HTR-8/SVneo (cell line): ENCODE measurements at regions not wholly inside any gene's neighbourhood (a gene's known extent, or its start where the extent isn't known, plus 50 kb on each side); places are given as distances from the start of the nearest gene placed in this dataset.
A peak's percentile ranks its signal among the peaks of the same experiment; 100 is the strongest.
"Not testable (repeated sequence)": the region's sequence is repeated elsewhere in the genome, so short reads cannot be mapped to it uniquely, and the experiment has no call there.

Experiments used
- DNase-seq: peaks from one replicate; pipeline ENCODE4 v3.0.0; 2011; ENCODE audit warnings: low spot score, mixed read lengths; ENCODE audit not compliant: insufficient read length
- FAIRE-seq: peaks from 2 replicates; lab custom pipeline; 2011; peaks lifted over from hg19 to GRCh38; lab: Jason Lieb, UNC

DNA sequence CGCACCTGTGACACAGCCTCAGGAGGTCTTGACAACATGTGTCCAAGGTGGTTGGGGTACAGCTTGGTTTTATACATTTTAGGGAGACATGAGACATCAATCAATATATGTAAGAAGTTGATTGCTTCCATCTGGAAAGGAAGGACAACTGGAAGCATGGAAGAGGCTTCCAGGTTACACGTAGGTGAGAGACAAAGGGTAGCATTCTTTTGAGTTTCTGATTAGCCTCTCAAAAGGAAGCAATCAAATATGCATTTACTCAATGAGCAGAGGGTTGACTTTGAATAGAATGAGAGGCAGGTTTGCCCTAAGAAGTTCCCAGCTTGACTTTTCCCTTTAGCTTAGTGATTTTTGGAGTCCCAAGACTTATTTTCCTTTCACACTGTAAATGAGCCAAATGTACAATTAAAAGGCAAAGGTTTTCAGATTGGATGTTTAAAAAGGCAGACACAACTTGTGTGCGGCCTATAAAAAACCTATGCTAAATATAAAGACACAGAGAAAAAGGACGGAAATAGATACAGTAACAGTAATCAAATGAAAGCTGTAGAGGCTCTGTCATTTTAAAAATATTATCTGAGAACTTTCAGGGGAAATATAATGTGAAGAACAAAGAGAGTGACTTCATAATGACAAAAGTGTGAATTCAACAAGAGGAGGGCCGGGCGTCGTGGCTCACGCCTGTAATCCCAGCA is 65.7 kb upstream of the LANCL2 start:
- DNase-seq (no peak), FAIRE-seq (no peak)

DNA sequence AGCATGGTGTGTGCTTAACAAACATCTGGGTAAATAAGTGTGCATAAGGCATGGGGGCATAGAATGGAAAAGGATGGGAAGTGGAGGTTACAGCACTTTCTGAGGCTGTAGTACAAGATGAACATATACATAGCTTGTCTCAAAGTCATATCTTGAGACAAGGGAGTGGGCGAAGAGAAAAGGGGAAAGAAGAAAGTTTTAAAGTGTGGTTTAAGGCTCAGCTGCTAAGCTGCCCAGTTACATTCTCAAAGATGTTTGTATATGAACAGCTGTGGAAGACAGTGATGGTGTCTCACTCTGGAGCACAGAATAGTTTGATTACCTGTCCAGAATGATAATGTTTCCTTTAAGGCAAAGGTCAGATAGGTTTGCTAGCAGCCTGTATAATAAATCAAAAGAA is 61.9 kb upstream of the LANCL2 start:
- no peak for FAIRE-seq
- no peak for DNase-seq

DNA sequence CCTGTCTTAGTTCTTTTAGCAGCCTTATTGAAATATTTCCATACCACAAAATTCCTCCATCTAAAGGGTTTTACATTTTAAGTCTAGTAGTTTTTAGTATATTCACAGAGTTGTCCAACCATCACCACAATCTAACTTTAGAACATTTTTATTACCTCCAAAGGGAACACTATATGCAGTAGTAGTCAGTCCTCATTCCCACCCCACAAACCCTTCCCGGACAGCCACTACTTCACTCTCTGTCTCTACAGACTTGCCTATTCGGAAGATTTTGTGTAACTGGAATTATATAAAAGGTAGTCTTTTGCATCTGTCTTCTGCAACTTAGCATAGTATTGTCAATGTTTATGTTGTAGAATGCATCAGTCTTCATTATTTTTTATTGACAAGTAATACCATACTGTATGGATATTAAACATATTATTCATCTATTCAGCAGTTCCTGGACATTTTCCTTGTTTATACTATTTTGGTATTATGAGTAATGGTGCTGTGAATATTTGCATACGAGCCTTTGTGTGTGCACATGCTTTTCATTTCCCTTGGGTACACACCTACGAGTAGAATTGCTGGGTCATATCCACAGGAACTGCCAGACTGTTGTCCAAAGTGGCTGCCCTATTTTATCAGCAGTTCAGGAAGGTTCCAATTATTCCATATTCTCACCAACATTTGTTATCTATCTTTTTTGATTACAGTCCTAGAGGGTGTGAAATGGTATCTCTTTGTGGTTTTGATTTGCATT is 60.9 kb upstream of the LANCL2 start:
- no peak for DNase-seq
- no peak for FAIRE-seq

DNA sequence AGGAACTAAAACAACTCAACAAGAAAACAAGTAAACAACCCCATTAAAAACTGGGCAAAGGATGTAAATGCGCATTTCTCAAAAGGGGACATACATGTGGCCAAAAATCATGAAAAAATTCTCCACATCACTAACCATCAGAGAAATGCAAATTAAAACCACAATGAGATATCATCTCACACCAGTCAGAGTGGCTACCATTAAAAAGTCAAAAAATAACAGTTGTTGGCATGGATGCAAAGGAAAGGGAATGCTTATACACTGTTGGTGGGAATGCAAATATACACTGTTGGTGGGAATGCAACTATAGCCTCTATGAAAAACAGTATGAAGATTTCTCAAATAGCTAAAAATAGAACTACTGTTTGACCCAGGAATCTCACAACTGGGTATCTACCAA is 60.0 kb upstream of the LANCL2 start:
- DNase-seq (no peak), FAIRE-seq (no peak)

DNA sequence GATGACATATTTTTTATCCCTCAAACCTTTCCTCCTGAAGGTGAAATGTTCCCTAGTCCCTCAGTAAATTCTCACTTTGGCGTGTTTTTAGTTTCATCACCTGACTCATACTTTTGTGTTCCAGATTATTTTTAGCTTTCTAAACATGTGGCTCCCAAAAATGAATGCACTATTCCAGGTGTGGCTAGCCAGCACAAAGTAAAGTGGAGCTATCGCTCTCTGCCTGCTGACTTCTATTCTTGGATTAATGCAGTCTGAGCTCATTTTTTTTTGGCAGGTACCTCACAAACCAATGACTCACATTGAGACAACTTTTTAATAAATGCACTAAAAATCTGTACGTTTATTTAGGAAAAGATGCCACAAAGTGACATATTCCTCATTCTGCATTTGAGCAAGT is 58.8 kb upstream of the LANCL2 start:
- DNase-seq: no peak
- FAIRE-seq: no peak

DNA sequence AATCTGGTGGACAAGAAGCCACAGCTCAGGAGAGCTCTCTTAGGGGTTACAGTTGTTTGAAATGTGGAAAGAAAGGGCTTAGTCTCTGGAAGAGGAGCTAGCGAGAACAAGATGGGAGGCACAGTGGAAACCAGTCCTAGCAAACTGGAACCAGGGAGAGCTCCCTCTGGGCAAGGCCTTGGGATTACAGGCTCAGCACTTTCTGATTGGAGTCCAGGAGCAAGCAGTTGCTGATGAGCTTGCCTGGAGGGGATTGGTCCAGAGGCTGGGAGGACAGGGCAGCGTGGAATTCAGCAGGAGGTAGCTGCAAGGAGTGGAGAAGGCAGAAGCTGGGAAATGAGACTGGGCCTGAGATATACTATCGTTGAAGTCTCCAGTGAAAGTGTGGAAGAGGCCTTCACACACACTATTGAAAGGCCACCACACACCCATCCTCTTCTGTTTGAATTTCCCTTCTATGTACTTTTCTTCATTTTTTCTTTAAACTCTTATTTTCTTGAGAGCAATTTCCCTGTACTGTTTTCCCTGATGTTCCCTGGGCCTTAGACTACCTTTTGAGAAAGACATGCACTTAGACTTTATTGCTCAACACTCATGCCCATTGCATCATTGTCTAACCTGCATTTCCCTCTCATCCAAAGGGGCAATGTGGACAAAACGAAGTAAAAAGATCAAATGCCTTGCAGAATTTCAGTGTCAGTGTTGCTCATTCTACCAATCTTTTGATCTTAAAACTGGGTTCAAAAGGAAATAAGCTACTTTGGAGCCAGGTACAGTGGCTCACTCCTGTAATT is 57.8 kb upstream of the LANCL2 start:
- no peak for DNase-seq
- FAIRE-seq: no peak

DNA sequence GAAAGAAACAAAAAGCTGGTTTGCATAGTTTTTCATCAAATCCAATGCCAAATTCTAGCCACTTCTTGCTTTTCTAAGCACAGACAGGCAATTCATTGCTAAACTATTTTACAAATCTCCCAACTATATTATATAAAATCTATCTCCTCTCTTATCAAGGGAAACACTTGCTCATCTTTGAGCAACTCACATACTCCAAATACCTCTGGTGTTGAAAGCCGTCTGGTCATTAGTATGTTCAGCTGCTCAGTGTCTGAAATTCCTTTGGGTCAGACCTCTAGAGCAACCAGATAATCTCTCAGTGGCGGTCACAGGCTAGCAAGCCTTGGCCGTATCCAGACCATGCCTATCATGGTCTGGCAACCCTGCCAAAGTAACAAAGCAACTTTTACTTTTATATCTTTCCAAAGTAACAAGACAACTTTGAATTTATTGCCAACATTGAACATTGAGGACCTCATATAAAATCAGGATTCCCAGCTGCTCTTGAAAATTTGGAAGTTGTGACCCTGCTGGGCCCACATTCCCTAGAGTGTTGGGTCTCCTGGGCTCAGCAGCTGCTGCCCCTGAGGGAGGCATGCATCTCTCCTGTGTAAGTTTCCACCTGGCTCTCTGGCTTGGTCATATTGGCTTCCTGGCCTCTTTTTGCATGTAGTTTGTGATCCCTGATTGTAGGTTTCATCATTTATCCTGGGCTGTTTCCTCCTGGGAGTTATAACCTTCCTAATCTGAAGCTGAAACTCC is 56.8 kb upstream of the LANCL2 start:
- peak; percentile 69 for DNase-seq
- FAIRE-seq: peak; percentile 77

DNA sequence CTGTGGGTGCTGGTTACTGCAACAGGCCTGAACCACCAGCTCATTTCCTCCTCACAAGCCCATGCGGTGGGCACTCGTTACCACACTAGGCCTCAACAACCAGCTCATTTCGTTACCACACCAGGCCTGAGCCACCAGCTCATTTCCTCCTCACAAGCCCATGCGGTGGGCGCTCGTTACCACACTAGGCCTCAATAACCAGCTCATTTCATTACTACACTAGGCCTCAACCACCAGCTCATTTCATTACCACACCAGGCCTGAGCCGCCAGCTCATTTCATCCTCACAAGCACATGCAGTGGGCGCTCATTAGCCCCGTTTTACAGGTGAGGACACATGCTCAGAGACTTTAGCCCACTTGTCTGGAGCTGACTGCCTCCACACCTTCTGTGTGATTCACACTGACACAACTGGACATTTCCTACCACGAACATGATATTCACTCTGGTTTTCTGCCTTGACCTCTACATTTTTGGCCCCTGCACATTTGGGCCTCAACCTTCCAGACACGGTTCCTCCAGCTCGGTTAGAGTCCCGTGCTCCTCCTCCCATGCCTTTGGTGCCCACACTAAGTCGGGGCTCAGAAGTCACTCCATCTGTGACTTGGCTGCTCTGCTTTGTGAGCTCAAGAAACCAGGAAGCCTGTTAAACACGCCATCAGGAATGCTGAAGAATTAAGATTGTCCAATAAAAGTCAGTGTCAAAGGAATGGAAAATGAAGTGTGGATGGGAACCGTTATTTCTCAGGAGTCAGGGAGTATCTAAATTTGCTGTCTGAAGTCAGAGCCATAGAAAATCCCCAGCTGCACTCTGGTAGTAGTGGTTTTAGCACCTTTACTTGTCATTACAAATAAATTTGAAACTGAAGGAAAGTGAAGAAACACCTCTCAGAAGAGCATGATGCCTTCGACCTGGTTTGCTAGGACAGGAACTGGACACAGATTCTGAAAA is 55.8 kb upstream of the LANCL2 start:
- no peak for DNase-seq
- FAIRE-seq: peak; percentile 69

DNA sequence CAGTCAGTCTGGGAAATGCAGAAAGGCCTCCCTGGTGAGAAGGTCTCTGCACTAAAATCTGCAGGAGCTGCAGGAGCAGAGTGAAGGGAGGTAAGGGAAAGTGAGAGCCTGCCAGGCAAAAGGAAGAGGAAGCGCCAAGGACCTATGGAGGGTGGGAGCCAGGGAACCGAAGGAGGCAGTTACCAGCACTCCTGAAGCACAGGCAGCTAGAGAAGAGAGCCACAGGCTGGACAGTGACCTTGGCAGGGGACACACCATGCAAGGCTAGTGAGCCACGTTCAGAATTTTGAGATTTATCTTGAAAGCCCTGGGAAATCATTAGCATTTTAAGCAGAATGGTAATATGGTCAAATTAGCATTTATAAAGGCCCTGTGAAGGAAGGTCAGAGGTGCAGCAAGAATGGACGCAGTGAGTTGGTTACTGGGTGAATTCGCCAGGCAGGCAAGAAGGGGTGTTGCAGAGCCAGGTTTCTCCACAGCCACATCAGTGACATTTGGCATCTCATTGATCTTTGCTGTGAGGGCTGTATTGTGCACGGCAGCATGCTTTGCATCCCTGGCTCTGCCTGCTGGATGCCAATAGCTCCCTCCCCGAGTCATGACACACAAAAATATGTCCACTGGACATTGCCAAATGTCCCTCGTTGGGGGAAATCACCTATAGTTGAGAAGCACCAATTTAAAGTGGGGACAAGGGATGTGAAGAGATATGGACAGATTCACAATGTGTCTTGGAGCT is 54.7 kb upstream of the LANCL2 start:
- no peak for FAIRE-seq
- DNase-seq: no peak

DNA sequence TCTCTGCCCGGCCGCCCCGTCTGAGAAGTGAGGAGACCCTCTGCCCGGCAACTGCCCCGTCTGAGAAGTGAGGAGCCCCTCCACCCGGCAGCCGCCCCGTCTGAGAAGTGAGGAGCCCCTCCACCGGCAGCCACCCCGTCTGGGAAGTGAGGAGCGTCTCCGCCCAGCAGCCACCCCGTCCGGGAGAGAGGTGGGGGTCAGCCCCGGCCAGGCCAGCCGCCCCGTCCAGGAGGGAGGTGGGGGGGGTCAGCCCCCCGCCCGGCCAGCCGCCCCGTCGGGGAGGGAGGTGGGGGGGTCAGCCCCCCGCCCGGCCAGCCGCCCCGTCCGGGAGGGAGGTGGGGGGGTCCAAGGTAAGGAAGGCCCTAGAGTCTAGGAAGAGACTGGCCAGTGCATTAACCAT is 53.2 kb upstream of the LANCL2 start:
- not testable (repeated sequence) for FAIRE-seq, DNase-seq

DNA sequence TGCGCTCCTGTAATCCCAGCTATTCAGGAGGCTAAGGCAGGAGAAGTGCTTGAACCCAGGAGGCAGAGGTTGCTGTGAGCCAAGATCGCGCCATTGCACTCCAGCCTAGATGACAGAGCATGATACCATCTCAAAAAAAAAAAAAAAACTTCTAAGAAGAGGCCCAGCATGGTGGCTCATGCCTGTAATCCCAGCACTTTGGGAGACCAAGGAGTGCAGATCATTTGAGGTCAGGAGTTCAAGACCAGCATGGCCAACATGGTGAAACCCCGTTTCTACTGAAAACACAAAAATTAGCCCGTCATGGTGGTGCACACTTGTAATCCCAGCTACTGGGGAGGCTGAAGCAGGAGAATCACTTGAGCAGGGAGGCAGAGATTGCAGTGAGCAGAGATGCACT is 51.5 kb upstream of the LANCL2 start:
- not testable (repeated sequence) for DNase-seq, FAIRE-seq

DNA sequence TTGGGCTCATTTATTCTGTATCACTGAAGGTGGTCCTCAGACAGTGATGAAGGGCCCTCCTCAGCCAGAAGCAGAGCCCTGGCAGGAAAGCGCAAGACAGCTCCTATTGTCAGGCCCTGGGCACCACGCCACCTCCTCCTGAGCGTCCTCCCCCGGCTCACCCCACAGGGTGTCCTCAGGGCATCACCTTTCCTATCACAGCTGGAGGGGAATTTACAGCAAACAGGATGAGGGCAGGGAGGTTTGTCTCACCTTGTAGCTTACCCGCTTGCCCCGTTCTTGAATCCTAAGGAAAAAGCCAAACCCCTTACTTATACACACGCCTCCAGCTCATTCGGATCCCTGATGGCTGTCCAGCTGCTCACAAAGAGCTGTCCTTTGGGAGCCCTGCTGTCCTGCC is 50.2 kb upstream of the LANCL2 start:
- DNase-seq (no peak), FAIRE-seq (no peak)
